ENCODE measurements at regions not wholly inside any gene's neighbourhood (a gene's known extent, or its start where the extent isn't known, plus 50 kb on each side); places are given as distances from the start of the nearest gene placed in this dataset.

- CTCF ChIA-PET = interaction anchor here (0.6 to 1.8 kb wide), 3 partner anchors 15 to 321 kb away, joined by 3 to 7 read pairs (median 3); no protein-coding TSS in a partner anchor
- no peak overlapping the region for H3K4me3 Mint-ChIP-seq
- POLR2A ChIA-PET = no interaction called here
- H3K27me3 Mint-ChIP-seq = peaks cover 15% of the 10 kb centered on the region
- peaks cover 16% of the 10 kb centered on the region for H3K4me1 Mint-ChIP-seq
- intact Hi-C loops (cut with micrococcal nuclease) = no loop called here
- no peak overlapping the region for H3K27ac Mint-ChIP-seq
- TF ChIP-seq CTCF (IDR thresholded peaks at IDR 0.05) = no peak
- DNase-seq (no peak), ATAC-seq (ENCODE audit: low read depth) (no peak)
- no peaks in the 10 kb centered on the region for H3K36me3 Mint-ChIP-seq (ENCODE audit: low read depth)
- peaks cover 2% of the 10 kb centered on the region for H3K9me3 Mint-ChIP-seq
These were observed 118.5 kb upstream of the SHISA3 start for GRCh38 chr4:42278709-42279324.

DNA sequence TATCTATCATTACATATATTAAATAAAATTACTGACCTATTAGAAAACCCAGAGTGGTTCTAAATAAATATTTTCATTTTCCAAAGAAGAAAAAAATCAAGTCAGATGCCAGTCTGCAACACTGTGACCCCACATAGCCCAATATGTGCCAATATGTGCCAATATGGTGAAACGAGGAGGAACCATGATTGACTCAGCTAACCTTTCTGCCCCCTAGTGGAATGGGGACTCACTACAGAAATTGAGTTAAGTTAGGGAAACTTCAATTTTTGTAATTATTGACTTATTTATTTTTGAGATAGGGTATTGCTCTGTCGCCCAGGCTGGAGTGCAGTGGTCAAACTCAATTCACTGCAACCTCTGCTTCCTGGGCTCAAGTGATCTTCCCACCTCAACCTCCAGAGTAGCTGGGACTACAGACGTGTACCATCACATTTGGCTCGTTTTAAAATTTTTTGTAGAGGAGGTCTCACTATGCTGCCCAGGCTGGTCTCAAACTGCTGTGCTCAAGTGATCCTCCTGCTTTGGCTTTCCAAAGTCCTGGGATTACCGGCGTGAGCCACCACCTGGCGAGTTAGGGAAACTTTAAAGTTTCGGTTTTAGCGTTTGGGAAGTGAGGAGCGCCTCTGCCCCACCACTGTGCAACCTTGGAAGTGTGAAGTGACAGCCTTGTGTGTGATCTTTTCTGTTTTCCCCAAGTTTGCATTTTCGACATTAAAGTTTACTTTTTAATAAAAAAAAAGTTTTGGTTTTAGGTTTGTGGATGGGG lies 116.8 kb upstream of the SHISA3 start:
- POLR2A ChIA-PET = no interaction called here
- ATAC-seq (ENCODE audit: low read depth) = no peak
- intact Hi-C loops (cut with micrococcal nuclease) = loop anchor here (1.0 to 5.0 kb wide), 4 partner anchors 117 to 587 kb away; partner anchors contain the start of gene SHISA3

GRCh38 chr4:42281324-42282020 lies 115.8 kb upstream of the SHISA3 start:
- TF ChIP-seq CTCF (IDR thresholded peaks at IDR 0.05) = no peak
- ATAC-seq (ENCODE audit: low read depth) (no peak), DNase-seq (no peak)
- Mint-ChIP-seq H3K27me3 (peaks cover 15% of the 10 kb centered on the region), H3K4me3 (peak overlapping the region; percentile 3), H3K4me1 (peaks cover 16% of the 10 kb centered on the region), H3K9me3 (peaks cover 2% of the 10 kb centered on the region), H3K36me3 (ENCODE audit: low read depth) (no peaks in the 10 kb centered on the region), H3K27ac (no peak overlapping the region)
- POLR2A ChIA-PET = no interaction called here
- CTCF ChIA-PET = interaction anchor here (2.5 kb wide), 1 partner anchor 238 kb away, joined by 7 read pairs; no protein-coding TSS in a partner anchor
- intact Hi-C loops (cut with micrococcal nuclease) = loop anchor here (1.0 to 5.0 kb wide), 3 partner anchors 116 to 586 kb away; partner anchors contain the start of gene SHISA3

More for the DNA sequence above, 116.8 kb upstream of the SHISA3 start:
- Mint-ChIP-seq H3K9me3 (peaks cover 2% of the 10 kb centered on the region), H3K27me3 (peaks cover 15% of the 10 kb centered on the region), H3K4me1 (peaks cover 16% of the 10 kb centered on the region), H3K27ac (no peak overlapping the region), H3K4me3 (no peak overlapping the region), H3K36me3 (ENCODE audit: low read depth) (no peaks in the 10 kb centered on the region)
- no peak for DNase-seq
- CTCF ChIA-PET = interaction anchor here (0.6 to 2.5 kb wide), 4 partner anchors 239 to 587 kb away, joined by 3 to 7 read pairs (median 4); no protein-coding TSS in a partner anchor
- TF ChIP-seq CTCF (IDR thresholded peaks at IDR 0.05) = no peak

- Mint-ChIP-seq H3K27me3 (peaks cover 15% of the 10 kb centered on the region), H3K27ac (no peak overlapping the region), H3K4me3 (peak overlapping the region; percentile 3), H3K4me1 (peaks cover 16% of the 10 kb centered on the region), H3K9me3 (no peaks in the 10 kb centered on the region), H3K36me3 (ENCODE audit: low read depth) (no peaks in the 10 kb centered on the region)
- ATAC-seq (ENCODE audit: low read depth) (peak; percentile 50), DNase-seq (no peak)
- CTCF ChIA-PET = interaction anchor here (2.5 kb wide), 1 partner anchor 238 kb away, joined by 7 read pairs; no protein-coding TSS in a partner anchor
- intact Hi-C loops (cut with micrococcal nuclease) = loop anchor here (1.0 to 5.0 kb wide), 3 partner anchors 115 to 585 kb away; partner anchors contain the start of gene SHISA3
- TF ChIP-seq CTCF (IDR thresholded peaks at IDR 0.05) = no peak
- POLR2A ChIA-PET = no interaction called here
These were observed 115.0 kb upstream of the SHISA3 start for GRCh38 chr4:42282081-42282901.
